SIG-M5 treated with dmso at 0.1 percent for 504 hours (cell line): ENCODE measurements at regions not wholly inside any gene's neighbourhood (a gene's known extent, or its start where the extent isn't known, plus 50 kb on each side); places are given as distances from the start of the nearest gene placed in this dataset.
"Not testable (repeated sequence)": the region's sequence is repeated elsewhere in the genome, so short reads cannot be mapped to it uniquely, and the experiment has no call there.

ENCODE experiments used
- DNase-seq: peaks from one replicate; lab custom pipeline; 2025; ENCODE audit not compliant: unreplicated experiment; lab: John Stamatoyannopoulos, UW

DNA sequence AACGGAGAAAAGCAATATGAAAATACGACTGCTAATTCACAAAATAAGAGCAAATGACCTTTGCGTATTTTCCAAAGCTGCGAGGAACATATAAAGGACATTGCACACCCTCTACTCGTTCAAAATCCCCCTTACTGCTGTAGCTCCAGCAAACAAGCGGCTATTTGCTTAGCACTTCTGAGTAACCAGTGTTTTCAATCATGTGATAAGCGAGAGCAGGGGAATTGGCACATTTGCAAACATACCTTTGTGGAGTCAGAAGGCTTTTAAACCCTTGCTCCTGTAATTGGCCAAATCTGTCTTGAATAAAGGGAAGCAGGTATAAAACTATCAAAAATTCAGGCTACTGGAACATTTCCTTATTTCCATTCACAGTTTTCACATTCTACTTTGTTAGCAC lies 610.2 kb downstream of the UBE2NL start:
- DNase-seq: no peak

DNA sequence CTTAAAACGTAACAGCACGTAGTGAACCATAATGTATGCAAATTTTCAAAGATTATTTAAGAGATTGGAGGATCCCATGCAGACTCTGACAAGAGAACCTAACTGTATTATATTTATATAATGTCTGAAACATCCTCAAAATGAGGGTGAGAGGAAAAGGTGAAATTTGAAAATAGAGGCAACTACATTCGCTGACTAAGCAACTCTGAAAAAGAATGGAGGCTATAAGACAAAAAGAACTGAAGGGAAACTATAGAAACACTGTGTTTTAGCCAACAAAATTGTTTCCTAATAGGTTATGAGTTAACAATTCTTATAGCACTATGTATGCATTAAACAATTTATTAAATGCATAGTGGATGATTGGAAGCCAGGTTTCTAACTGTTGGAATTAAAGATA lies 648.0 kb downstream of the UBE2NL start:
- no peak for DNase-seq

DNA sequence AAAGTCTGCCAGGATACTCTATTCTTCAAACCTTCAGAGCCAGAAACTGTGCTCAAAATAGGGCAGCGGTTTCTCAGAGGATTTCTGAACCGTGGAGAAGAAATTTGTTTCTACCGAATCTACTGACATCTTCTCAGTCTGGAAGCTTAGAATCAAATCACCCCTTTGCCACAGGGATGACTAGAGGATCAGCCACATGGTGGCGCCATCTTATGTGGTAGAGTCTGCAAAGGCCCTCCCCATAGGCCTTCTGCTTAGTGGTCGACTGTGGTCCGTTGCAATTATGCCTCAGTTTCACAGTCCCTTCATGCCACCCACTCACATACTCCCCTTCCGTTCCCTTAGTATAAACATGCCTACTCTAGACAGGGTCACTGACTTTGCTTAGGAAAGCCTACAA lies 680.7 kb upstream of the SPANXN1 start:
- no peak for DNase-seq

GRCh38 chrX:144586756-144587155 lies 660.5 kb upstream of the SPANXN1 start:
- DNase-seq: peak; percentile 1

- DNase-seq: no peak
Measured at GRCh38 chrX:144592036-144592435, 655.3 kb upstream of the SPANXN1 start.

DNA sequence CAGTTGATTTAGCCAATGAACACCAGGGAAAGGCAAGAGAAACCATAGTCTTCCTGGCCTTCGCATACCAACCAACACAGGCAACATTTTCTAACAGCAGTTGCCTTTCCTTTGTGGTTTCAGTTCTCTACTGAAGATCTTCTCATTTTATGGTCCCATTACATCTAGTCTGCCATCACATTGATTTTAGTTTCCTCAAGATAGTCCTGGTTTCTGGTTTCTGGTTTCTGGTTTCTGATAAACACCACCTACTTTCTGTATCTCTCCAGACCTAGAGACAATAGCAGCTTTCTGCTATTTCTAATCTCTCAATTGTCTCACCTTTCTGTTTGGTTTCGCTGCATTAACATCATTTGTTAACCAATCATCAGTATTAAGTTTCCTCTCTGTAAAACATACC lies 646.3 kb upstream of the SPANXN1 start:
- DNase-seq: no peak

DNA sequence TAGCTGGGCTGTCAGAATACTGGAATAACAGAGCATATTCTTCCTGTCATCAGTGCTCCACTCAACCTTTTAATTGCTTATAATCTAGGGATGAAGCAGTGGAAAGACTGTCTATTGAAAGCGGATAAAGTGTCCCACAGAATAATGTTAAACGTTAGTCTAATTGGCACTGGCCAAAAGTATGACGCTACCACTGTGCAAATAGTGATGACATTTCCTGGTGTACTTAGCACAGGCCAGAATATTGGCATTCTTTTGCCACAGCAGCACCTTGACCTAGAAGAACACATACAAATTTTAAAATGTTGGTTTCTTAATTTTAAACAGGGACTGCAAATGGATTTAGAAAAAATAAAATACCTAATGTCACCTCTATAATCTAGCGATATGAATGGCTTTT lies 635.2 kb upstream of the SPANXN1 start:
- DNase-seq: no peak

DNA sequence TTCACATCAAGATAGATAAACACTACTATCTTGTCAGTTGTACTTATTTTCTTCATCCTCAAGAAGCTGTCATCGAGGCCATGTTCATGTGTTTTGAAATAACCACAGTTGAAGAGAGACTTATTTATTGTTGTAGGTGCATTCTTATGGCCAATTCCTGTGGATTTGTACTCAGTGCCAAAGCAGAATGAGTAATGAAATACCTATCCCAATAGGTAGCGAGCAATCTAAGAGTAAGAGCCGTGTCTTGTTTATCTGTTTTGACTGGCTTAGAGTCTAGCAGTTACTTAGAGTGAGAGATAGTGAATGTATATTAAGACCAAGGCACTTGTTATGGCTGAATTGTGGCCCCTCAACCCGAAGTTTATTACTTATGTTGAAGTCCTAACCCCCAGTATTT lies 631.0 kb upstream of the SPANXN1 start:
- DNase-seq: no peak

DNA sequence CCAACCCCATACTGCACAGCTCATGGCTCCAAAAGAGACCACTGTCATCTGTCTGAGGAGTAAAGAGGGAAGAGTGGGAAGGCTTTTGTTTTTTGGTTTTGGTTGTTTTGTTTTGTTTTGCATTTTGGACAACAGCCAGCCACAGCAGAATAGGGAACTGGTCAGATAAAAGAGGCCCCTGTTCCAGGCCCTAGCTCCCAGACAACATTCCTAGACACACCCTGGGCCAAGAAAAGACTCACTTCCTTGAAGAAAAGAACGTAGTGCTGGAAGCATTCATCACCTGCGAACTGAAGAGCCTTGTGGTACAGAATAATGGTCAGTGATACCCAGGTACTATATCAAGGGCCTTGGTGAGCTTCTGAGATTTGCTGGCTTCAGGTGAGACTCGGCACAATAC lies 619.4 kb upstream of the SPANXN1 start:
- DNase-seq: no peak

GRCh38 chrX:144634451-144634850 lies 612.9 kb upstream of the SPANXN1 start:
- DNase-seq: not testable (repeated sequence)

GRCh38 chrX:144637731-144638130 lies 609.6 kb upstream of the SPANXN1 start:
- no peak for DNase-seq

DNA sequence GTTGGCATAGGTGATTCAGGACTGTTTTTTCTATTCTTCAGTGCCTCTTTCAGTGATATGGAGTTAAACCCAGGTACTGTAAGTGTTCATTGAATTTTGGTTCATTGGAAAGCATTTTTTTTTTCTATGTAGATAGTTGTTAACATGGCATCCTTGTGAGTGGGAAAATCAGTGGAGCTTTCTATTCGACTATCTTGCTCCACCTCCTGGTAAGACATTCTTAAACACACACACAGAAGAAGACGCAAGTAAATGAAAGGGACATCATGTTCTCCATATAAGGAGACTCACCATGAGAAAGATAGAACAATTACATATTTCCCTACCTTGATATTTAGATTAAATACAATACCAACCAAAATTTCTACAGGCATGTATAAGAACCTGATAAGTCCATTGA lies 598.5 kb upstream of the SPANXN1 start:
- no peak for DNase-seq

GRCh38 chrX:144681501-144681900 lies 565.8 kb upstream of the SPANXN1 start:
- DNase-seq: no peak

GRCh38 chrX:144683247-144683646 lies 564.1 kb upstream of the SPANXN1 start:
- no peak for DNase-seq

DNA sequence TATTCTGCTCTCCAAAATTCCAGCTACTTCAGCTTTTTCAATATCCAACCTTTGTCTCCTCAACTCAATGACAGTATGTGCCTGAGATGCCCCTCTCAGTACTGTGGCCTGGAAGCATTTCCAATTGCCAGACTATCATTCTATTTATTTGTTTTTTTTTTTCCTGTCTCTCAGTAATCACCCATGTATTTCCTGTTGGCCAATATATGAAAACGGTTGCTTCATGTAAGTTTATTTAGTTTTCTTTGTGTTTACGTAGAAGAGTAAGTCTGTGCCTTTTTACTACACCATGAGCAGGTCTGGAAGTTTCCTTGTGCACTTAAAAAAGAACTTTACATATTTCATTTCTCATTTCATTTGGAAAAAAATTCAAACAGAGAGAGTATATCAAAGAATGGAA lies 537.5 kb upstream of the SPANXN1 start:
- DNase-seq: no peak

GRCh38 chrX:144715337-144715736 lies 532.0 kb upstream of the SPANXN1 start:
- DNase-seq: no peak

DNA sequence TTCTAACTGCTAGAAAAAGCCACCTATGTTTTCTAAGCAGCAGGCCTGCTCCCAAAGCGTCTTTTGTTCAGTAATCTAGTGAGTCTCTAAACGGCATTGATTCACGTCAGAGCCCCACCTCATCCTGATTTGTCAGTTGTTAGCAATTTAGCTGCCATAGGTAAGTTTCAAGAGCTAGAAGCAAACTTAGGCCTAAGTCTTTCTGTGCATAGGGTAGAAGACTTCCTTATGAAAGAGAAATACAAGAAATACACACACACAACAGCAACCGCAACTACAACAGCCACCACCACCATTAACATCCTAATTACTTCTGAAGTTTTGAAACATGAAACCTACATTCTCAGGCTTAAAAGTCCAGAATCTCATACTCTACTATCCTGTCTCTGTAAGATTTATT lies 531.1 kb upstream of the SPANXN1 start:
- DNase-seq: no peak

- DNase-seq: no peak
Measured at GRCh38 chrX:144717682-144718081, 529.6 kb upstream of the SPANXN1 start.

DNA sequence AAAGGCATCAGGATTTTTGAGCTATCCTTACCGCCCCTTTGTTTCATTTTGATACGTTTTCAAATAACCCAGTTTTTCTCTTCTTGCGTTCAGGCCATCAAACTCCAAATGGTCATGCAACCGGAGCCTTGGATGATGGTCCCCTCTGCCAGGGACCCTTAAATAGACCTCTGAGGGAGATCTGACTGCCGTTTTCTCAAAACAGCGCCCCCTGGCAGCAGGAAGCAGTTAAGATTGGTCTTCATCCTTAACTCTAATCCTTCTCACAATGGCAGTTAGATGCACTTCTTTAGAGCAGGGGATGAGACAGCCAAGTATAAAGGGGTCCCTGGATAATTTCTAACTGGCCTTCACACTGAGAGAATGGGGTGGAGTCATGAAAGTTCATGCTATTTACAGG lies 525.0 kb upstream of the SPANXN1 start:
- no peak for DNase-seq

- DNase-seq: no peak
Measured at GRCh38 chrX:144730471-144730870, 516.8 kb upstream of the SPANXN1 start.

DNA sequence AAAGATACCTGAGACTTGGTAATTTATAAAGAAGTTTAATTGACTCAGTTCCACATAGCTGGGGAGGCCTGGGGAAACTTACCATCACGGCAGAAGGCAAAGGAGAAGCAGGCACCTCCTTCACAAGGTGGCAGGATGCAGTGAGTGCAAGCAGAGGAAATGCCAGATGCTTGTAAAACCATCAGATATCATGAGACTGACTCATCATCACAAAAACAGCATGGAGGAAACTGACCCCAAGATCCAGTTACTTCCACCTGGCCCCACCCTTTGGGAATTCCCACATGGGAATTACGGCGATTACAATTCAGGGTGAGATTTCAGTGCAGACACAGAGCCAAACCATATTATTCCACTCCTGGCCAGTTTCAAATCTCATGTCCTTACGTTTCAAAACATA lies 514.7 kb upstream of the SPANXN1 start:
- no peak for DNase-seq

DNA sequence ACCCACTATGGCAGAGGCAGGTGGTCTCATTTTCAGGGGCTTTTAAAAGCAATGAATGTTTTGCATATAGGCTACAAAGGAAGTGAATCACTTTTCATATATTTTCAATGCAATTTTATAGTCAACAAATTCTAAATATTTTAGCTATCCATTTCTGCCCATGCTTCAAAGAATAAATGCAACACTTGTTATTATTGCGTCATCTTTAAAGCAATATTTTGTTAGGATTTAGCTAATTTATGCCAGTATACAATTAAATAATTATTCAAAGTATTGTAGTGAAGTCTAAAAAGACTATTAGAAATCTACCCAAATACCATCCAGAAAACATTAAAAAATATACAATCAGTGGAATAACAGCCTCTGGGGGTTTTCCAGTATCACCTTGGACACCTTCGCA lies 509.1 kb upstream of the SPANXN1 start:
- no peak for DNase-seq

GRCh38 chrX:144768540-144768939 lies 478.8 kb upstream of the SPANXN1 start:
- no peak for DNase-seq

- DNase-seq: not testable (repeated sequence)
Measured at GRCh38 chrX:144783528-144783927, 463.8 kb upstream of the SPANXN1 start.
